Small intestine (tissue), 7 donors: ENCODE measurements at regions not wholly inside any gene's neighbourhood (a gene's known extent, or its start where the extent isn't known, plus 50 kb on each side); places are given as distances from the start of the nearest gene placed in this dataset.

Experiments
- DNase-seq, 2 donors: peaks; one replicate each; pipeline versions ENCODE4 v3.0.0 to v3.0.0-alpha.2; 2013
- FAIRE-seq: peaks from 2 replicates; lab custom pipeline; 2012; peaks lifted over from hg19 to GRCh38; lab: Jason Lieb, UNC
- H3K27ac ChIP-seq, 3 donors: one replicate each; pipeline ENCODE4 v1.5.1; 2013; ENCODE audit warnings: low read length in 2 of 3, mild to moderate bottlenecking in 2 of 3, control low read depth in 1 of 3, inconsistent platforms in 1 of 3, low read depth in 1 of 3, moderate library complexity in 1 of 3
- H3K27me3 ChIP-seq, 3 donors: one replicate each; pipeline ENCODE4 v1.6.1; 2013; ENCODE audit warnings: low read length in 3 of 3, inconsistent platforms in 1 of 3; ENCODE audit not compliant: control insufficient read depth in 3 of 3, insufficient read depth in 3 of 3
- H3K36me3 ChIP-seq, 3 donors: one replicate each; pipeline ENCODE4 v1.6.1; 2013; ENCODE audit warnings: low read length in 3 of 3, inconsistent platforms in 1 of 3, low read depth in 1 of 3, mild to moderate bottlenecking in 1 of 3, moderate library complexity in 1 of 3; ENCODE audit not compliant: control insufficient read depth in 3 of 3, insufficient read depth in 2 of 3
- H3K4me1 ChIP-seq, 3 donors: one replicate each; pipeline ENCODE4 v1.6.1; 2013; ENCODE audit warnings: low read length in 2 of 3, inconsistent platforms in 1 of 3, low read depth in 1 of 3, mild to moderate bottlenecking in 1 of 3, moderate library complexity in 1 of 3; ENCODE audit not compliant: control insufficient read depth in 3 of 3, insufficient read depth in 2 of 3
- H3K4me3 ChIP-seq, 3 donors: one replicate each; pipeline ENCODE4 v1.5.1; 2013; ENCODE audit warnings: low read length in 3 of 3, control low read depth in 1 of 3, inconsistent platforms in 1 of 3, low read depth in 1 of 3, mild to moderate bottlenecking in 1 of 3, moderate library complexity in 1 of 3
- H3K9me3 ChIP-seq, 2 donors: one replicate each; pipeline ENCODE4 v1.6.1; 2013; ENCODE audit warnings: low read depth in 1 of 2, low read length in 1 of 2; ENCODE audit not compliant: control insufficient read depth in 2 of 2, insufficient read depth in 1 of 2
- WGBS, 3 donors: extraction: QIAGEN DNeasy Blood & Tissue Kit; methylation state at CpG; one replicate each; pipeline ENCODE4 v1.1.7; 2013; 5-methylcytosine and 5-hydroxymethylcytosine counted together
- donor health status: healthy with polysubstance abuse.
- donor health status: control.
- donor health status: control.
- donor health status: Bipolar disorder and iron deficiency.
- donor health status: healthy.

DNA sequence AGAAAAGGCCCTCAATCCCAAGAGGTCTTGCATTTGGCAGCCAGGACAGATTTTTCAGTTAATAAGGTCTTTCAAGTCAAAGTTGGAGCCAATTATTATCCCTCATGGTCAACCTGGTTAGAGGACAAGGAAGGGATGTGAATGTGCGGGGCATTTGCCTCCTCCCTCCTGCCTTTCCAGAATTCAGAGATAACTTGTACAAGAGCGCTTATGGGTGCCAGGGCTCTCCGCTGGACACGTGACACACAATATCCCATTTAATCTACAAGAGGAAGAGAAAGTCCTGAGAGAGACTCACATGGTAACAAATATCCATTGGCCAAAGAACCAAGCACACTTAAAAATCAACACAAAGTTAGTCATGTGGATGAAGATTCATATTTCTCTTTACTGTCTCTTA, 78.5 kb upstream of the ST8SIA2 start:
- Histone ChIP-seq H3K27me3 (peaks cover 0 to 4% (median 2%) of the 10 kb centered on the region in 3 donors), H3K9me3 (no peaks in the 10 kb centered on the region), H3K36me3 (no peaks in the 10 kb centered on the region), H3K4me3 (no peak overlapping the region), H3K4me1 (no peaks in the 10 kb centered on the region), H3K27ac (no peak overlapping the region)
- 80 to 94% (median 88%) methylated on average over 4 of the region's 4 CpGs for WGBS, 3 donors
- FAIRE-seq, result no peak
- DNase-seq, result no peak

DNA sequence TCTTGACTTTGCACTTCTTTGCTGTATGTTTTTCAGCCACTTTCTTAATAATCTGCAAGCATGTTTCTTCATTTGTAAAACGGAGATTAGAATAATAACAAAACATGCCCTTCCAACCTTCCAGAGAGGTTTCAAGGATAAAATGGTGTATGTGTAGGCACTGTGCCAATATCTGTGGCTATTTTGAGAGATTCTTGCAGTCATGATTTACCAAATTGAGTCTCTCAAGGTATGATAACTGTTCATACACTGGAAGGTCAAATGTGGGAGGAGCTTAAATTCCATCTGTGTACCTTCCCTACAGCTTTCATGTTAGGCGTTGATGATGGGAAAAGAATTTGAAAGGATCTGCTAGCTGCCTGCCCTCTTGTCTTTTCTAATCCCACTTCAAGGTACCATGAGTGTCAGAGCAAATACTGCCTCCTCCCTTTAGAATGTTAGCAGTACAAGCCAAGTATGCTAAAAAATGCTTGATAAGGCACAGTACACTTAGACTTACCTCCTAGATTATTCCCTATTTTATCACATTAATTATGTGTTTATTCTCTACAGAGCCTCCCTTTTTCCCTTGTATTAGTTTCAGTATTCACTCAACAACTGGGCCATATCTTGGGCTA, 78.0 kb upstream of the ST8SIA2 start:
- Histone ChIP-seq H3K36me3 (no peaks in the 10 kb centered on the region), H3K9me3 (no peaks in the 10 kb centered on the region), H3K27ac (no peak overlapping the region), H3K4me3 (no peak overlapping the region), H3K27me3 (peaks cover 0 to 4% (median 2%) of the 10 kb centered on the region in 3 donors), H3K4me1 (no peaks in the 10 kb centered on the region)
- FAIRE-seq (no peak), DNase-seq (no peak)
- 38 to 60% (median 45%) methylated on average over 2 of the region's 2 CpGs for WGBS, 3 donors

DNA sequence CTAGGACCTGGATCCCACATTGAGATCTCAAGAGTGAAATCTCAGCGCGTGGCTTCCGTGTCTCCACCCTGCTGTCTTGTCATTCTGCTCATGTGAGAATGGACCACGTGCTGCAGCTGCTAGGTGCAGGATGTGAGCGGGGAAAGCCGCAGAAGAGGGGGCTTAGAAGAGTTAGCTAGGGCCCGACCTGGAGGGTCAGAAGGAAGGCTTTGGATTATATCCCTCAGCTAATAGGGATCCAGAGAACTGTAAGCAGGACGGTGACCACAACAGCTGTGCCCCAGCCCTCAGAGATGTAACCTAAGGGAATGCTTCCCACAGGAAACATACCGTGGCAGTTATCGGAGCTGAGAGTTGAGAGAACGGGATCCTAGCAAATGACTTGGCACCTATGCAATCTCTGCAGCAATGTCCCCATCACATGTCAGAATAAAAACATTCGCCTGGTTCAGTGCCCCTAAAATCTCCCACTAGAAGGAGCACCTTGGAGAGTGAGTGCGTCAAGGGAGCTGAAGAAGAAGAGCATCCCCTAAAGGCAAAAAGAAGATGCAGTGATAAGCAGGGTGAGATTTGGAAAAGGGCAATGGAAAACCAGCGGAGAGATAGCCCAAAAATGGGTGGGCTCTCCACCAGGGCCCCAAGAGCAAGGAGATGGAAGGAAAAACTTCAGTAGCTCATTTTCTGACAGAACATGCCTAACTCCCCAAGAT, 76.9 kb upstream of the ST8SIA2 start:
- H3K4me3 ChIP-seq, result no peak overlapping the region
- H3K27me3 ChIP-seq, result peaks cover 0 to 4% (median 2%) of the 10 kb centered on the region in 3 donors
- DNase-seq (no peak), FAIRE-seq (no peak)
- H3K36me3 ChIP-seq, result no peaks in the 10 kb centered on the region
- no peaks in the 10 kb centered on the region for H3K9me3 ChIP-seq
- 73 to 78% (median 74%) methylated on average over 14 of the region's 14 CpGs for WGBS, 3 donors
- H3K4me1 ChIP-seq, result no peaks in the 10 kb centered on the region
- no peak overlapping the region for H3K27ac ChIP-seq

DNA sequence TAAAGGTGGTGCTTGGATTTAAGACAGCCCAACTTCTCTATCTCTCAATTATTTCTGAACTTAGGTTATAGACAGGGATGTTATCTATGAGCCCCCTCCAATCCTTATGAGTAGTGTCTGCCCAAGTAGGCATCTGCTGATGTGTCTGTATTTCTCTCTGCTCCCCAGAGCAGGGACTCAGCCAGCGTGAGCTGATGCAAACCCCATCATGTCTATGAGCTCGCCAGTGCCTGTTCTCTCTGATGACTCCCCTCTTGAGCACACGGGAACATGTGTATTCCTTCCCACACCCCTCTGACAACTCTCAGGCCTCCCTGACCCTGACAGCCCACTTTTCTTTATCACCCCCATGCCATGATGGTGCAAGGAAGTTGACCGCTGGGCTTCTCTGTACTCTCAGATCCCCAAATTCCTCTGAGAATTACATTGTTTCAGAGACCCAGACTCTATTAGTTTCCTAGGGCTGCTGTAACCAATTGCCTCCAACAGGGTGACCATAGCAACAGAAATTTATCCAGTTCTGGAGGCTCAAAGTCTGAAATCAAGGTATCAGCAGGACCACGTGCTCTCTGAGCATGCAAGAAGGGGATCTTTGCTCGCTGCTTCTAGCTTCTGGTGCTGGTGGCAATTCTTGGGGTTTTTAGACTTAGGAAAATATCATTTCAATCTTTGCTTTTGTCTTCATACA, 73.5 kb upstream of the ST8SIA2 start:
- 62 to 75% (median 63%) methylated on average over 6 of the region's 6 CpGs for WGBS, 3 donors
- H3K27me3 ChIP-seq, result peaks cover 0 to 4% (median 0%) of the 10 kb centered on the region in 3 donors
- no peaks in the 10 kb centered on the region for H3K36me3 ChIP-seq
- no peaks in the 10 kb centered on the region for H3K9me3 ChIP-seq
- no peak overlapping the region for H3K4me3 ChIP-seq
- no peaks in the 10 kb centered on the region for H3K4me1 ChIP-seq
- H3K27ac ChIP-seq, result no peak overlapping the region
- DNase-seq (peak in 1 of 2 donors; percentile 17), FAIRE-seq (no peak)

DNA sequence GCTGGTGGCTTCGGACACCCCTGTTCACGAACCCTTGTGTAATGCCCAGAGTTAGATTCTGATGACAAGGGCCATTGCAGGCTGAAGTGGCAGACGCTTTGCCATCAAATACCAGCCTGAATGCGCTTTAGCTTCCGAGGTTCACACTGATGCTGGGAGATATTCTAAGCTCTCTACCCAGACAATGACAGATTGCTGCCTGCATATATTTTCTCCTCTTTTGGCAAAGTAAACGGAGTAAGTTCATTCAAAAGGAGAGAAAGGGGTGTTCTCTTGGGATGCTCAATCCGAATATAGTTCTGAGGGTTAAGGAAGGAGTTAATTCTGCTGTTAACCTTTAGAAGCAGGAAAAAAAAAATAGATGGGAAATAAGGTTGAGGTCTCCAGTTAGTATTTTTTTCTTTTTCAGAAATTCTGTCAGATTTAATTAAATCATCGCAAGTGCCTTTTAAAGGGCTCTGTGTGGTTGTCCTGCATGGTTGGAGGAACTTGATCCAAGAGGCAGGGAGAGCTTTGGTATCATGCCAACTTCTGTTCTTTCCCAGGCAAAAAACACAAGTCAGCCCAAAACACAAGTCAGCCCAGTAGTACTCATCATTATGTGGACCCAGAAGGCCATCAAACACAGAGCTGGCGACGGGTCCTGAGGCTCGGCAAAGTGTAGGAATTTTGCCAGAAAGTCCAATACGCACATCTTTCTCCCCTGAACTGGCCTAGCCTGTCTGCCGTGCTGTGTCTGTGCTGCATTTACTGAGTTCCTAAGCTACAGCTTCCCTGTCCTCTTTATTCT, 70.9 kb upstream of the ST8SIA2 start:
- H3K4me1 ChIP-seq, result no peaks in the 10 kb centered on the region
- FAIRE-seq, result no peak
- no peak for DNase-seq
- no peak overlapping the region for H3K27ac ChIP-seq
- no peaks in the 10 kb centered on the region for H3K27me3 ChIP-seq
- H3K4me3 ChIP-seq, result no peak overlapping the region
- WGBS, 3 donors, result 67 to 73% (median 67%) methylated on average over 13 of the region's 13 CpGs
- H3K9me3 ChIP-seq, result no peaks in the 10 kb centered on the region
- H3K36me3 ChIP-seq, result no peaks in the 10 kb centered on the region

DNA sequence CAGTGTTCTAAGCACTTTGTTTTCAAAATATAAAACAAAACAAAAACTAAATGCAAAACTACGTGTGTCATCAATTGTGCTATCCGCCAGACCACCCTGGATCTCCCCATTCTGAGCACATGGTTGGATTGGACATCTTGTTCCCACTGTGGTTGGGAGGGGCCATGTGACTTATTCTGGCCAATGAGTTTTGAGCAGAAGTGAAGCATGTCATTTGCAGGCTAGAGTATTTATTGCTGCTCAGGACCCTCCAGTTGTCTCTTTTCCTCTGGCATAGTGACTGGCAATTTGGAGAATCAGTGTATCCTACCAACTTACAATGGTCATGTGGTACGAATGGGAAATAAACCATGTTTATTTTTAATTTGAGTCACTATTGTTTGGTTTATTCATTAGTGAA, 70.2 kb upstream of the ST8SIA2 start:
- H3K4me1 ChIP-seq, result no peaks in the 10 kb centered on the region
- 68 to 80% (median 78%) methylated on average over 3 of the region's 3 CpGs for WGBS, 3 donors
- no peak for FAIRE-seq
- H3K9me3 ChIP-seq, result no peaks in the 10 kb centered on the region
- H3K27me3 ChIP-seq, result no peaks in the 10 kb centered on the region
- H3K4me3 ChIP-seq, result no peak overlapping the region
- no peak for DNase-seq
- no peaks in the 10 kb centered on the region for H3K36me3 ChIP-seq
- H3K27ac ChIP-seq, result no peak overlapping the region

DNA sequence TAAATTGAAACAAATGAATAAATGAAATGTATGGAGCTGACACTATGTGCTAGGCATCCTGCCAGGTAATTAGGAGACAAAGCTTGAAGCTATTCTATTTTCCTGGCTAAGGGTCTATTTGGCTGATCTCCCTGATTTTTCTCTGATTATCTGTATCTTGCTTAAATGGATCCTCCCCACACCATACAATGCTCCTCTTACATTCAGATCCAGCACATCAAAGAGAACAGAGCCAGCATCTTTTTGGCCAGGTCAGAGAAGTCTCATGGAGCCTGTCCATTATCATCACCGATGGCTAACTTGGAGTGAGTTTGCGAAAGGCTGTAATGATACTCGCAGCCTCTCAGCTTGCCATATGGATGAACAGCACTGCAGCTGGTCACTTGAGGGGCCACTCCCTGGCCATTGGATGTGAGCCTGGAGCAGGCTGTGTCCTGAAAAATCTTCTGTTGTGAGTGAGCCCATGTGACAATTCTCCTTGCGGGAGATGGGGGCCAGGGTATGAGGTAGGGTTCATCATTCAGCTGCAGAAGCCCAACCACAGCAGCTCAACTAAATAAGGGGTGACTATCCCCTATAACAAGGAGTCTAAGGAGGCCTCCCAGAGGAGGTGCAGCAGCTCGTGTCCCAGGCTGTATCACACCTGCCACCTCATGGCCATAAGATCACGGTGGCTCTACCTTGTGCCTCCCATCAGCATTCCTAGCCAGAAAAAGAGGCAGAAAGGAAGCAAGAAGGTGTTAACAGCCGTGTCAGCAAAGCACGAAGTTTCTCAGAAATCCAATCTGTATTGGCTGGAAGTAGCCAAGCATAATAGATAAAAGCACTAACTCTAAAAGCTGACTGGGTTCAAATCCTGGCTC, 69.3 kb upstream of the ST8SIA2 start:
- FAIRE-seq, result no peak

More for the DNA sequence above, 69.3 kb upstream of the ST8SIA2 start:
- Histone ChIP-seq H3K36me3 (no peaks in the 10 kb centered on the region), H3K4me1 (no peaks in the 10 kb centered on the region), H3K27ac (no peak overlapping the region), H3K9me3 (no peaks in the 10 kb centered on the region), H3K27me3 (no peaks in the 10 kb centered on the region), H3K4me3 (no peak overlapping the region)
- WGBS, 3 donors, result 69 to 74% (median 69%) methylated on average over 8 of the region's 8 CpGs
- no peak for DNase-seq
